SU-DHL-6 (cell line): ENCODE measurements at regions not wholly inside any gene's neighbourhood (a gene's known extent, or its start where the extent isn't known, plus 50 kb on each side); places are given as distances from the start of the nearest gene placed in this dataset.

ENCODE experiments used
- EZH2phosphoT487 ChIP-seq: fragments of 200-600 bp; sonication (generic), shearing (Covaris generic); conservative IDR thresholded peaks from 2 replicates; pipeline ENCODE4 v1.6.1; 2018; ENCODE audit warnings: mild to moderate bottlenecking, antibody characterized with exemption, low read length, moderate library complexity, mixed read lengths
- TF ChIP-seq, protein P1 (sequence below): fragments of 200-600 bp; sonication (generic); IDR thresholded peaks from one replicate; pipeline ENCODE4 v1.5.1; 2017; ENCODE audit warnings: antibody characterized with exemption, mild to moderate bottlenecking, low read length, moderate library complexity; ENCODE audit not compliant: insufficient read depth, poor library complexity, severe bottlenecking

DNA sequence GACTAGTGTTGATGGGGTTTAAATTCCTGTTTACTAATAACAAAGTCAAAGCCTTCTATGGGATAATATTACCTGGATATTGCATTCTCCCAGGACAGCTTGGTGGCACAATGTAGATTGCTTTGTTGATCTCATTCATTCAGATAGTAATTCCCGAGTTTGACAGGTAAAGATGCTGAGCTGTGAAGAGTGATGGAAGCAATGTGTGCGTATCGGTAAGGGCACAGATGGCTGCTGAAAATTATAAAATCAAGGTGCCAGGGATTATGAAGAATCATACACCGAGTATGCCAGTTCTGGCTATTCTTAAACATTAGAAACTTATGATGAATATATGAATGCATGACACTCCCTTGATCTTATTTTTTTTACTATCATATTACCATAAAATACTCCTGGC lies 100.6 kb upstream of the CNTNAP4 start:
- TF ChIP-seq, protein P1, sequence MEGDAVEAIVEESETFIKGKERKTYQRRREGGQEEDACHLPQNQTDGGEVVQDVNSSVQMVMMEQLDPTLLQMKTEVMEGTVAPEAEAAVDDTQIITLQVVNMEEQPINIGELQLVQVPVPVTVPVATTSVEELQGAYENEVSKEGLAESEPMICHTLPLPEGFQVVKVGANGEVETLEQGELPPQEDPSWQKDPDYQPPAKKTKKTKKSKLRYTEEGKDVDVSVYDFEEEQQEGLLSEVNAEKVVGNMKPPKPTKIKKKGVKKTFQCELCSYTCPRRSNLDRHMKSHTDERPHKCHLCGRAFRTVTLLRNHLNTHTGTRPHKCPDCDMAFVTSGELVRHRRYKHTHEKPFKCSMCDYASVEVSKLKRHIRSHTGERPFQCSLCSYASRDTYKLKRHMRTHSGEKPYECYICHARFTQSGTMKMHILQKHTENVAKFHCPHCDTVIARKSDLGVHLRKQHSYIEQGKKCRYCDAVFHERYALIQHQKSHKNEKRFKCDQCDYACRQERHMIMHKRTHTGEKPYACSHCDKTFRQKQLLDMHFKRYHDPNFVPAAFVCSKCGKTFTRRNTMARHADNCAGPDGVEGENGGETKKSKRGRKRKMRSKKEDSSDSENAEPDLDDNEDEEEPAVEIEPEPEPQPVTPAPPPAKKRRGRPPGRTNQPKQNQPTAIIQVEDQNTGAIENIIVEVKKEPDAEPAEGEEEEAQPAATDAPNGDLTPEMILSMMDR: no peak
- no peak for TF ChIP-seq EZH2phosphoT487
